Activated CD8-positive, alpha-beta memory T cell treated with anti-CD3 and anti-CD28 coated beads, Interleukin-2, amount 10 ng/mL, durations not matched to agents 7 days and 5 days (primary cell): ENCODE measurements at regions not wholly inside any gene's neighbourhood (a gene's known extent, or its start where the extent isn't known, plus 50 kb on each side); places are given as distances from the start of the nearest gene placed in this dataset.

ENCODE experiments used
- ATAC-seq: fragments of 150-1000 bp; cut with Tn5 transposase; one replicate; pipeline ENCODE4 v1.10.0; 2021; ENCODE audit warnings: moderate library complexity
- CTCF ChIA-PET: fragments of 350-600 bp; sonication (Branson Sonifier 250); formaldehyde crosslinking; loops from one replicate; lab custom pipeline; 2021; ENCODE audit warnings: antibody characterized with exemption; lab: Charles Lee
- DNase-seq: peaks from one replicate; pipeline ENCODE4 v3.0.0-alpha.2; 2020
- H3K27ac Mint-ChIP-seq: one replicate; pipeline ENCODE4 v1.8.0; 2021; ENCODE audit warnings: mild to moderate bottlenecking, mixed read lengths
- H3K27me3 Mint-ChIP-seq: one replicate; pipeline ENCODE4 v1.8.0; 2021; ENCODE audit warnings: mixed read lengths
- H3K36me3 Mint-ChIP-seq: one replicate; pipeline ENCODE4 v1.8.0; 2021; ENCODE audit warnings: mild to moderate bottlenecking, mixed read lengths
- H3K4me1 Mint-ChIP-seq: one replicate; pipeline ENCODE4 v1.8.0; 2021; ENCODE audit warnings: mixed read lengths
- H3K4me3 Mint-ChIP-seq: one replicate; pipeline ENCODE4 v1.8.0; 2021; ENCODE audit warnings: mild to moderate bottlenecking, moderate library complexity, mixed read lengths
- H3K9me3 Mint-ChIP-seq: one replicate; pipeline ENCODE4 v1.8.0; 2022; ENCODE audit warnings: low read depth, mixed read lengths

- ATAC-seq (no peak), DNase-seq (no peak)
- no peak overlapping the region for H3K27ac Mint-ChIP-seq
- no peaks in the 10 kb centered on the region for H3K9me3 Mint-ChIP-seq
- H3K36me3 Mint-ChIP-seq = no peaks in the 10 kb centered on the region
- H3K4me3 Mint-ChIP-seq = no peak overlapping the region
- no peaks in the 10 kb centered on the region for H3K27me3 Mint-ChIP-seq
- H3K4me1 Mint-ChIP-seq = no peaks in the 10 kb centered on the region
- CTCF ChIA-PET = no interaction called here
Observed at GRCh38 chr1:102631691-102632090, 476.6 kb downstream of the COL11A1 start.

GRCh38 chr1:102630041-102630440 lies 478.3 kb downstream of the COL11A1 start:
- Mint-ChIP-seq H3K9me3 (peaks cover 2% of the 10 kb centered on the region), H3K36me3 (no peaks in the 10 kb centered on the region), H3K4me3 (no peak overlapping the region), H3K4me1 (no peaks in the 10 kb centered on the region), H3K27me3 (no peaks in the 10 kb centered on the region), H3K27ac (no peak overlapping the region)
- DNase-seq = no peak
- ATAC-seq = no peak
- CTCF ChIA-PET = no interaction called here

- ATAC-seq (no peak), DNase-seq (no peak)
- no peak overlapping the region for H3K27ac Mint-ChIP-seq
- peaks cover 2% of the 10 kb centered on the region for H3K9me3 Mint-ChIP-seq
- CTCF ChIA-PET = no interaction called here
- no peaks in the 10 kb centered on the region for H3K36me3 Mint-ChIP-seq
- no peak overlapping the region for H3K4me3 Mint-ChIP-seq
- no peaks in the 10 kb centered on the region for H3K4me1 Mint-ChIP-seq
- no peaks in the 10 kb centered on the region for H3K27me3 Mint-ChIP-seq
Observed at GRCh38 chr1:102628109-102628613, 480.2 kb downstream of the COL11A1 start.

GRCh38 chr1:102627145-102627544 lies 481.2 kb downstream of the COL11A1 start:
- Mint-ChIP-seq H3K27me3 (no peaks in the 10 kb centered on the region), H3K9me3 (peaks cover 2% of the 10 kb centered on the region), H3K4me3 (no peak overlapping the region), H3K36me3 (no peaks in the 10 kb centered on the region), H3K4me1 (no peaks in the 10 kb centered on the region), H3K27ac (no peak overlapping the region)
- DNase-seq (no peak), ATAC-seq (no peak)
- CTCF ChIA-PET = no interaction called here

GRCh38 chr1:102615896-102616295 lies 492.4 kb downstream of the COL11A1 start:
- CTCF ChIA-PET = interaction anchor here (0.7 kb wide), 1 partner anchor 774 kb away, joined by 3 read pairs; no protein-coding TSS in a partner anchor
- H3K4me1 Mint-ChIP-seq = no peaks in the 10 kb centered on the region
- H3K27me3 Mint-ChIP-seq = no peaks in the 10 kb centered on the region
- no peak for ATAC-seq
- H3K4me3 Mint-ChIP-seq = no peak overlapping the region
- H3K9me3 Mint-ChIP-seq = peaks cover 2% of the 10 kb centered on the region
- no peak for DNase-seq
- no peaks in the 10 kb centered on the region for H3K36me3 Mint-ChIP-seq
- H3K27ac Mint-ChIP-seq = no peak overlapping the region

- H3K36me3 Mint-ChIP-seq = no peaks in the 10 kb centered on the region
- H3K9me3 Mint-ChIP-seq = peaks cover 4% of the 10 kb centered on the region
- no peak overlapping the region for H3K27ac Mint-ChIP-seq
- H3K4me1 Mint-ChIP-seq = no peaks in the 10 kb centered on the region
- DNase-seq (no peak), ATAC-seq (no peak)
- no peak overlapping the region for H3K4me3 Mint-ChIP-seq
- no peaks in the 10 kb centered on the region for H3K27me3 Mint-ChIP-seq
- CTCF ChIA-PET = no interaction called here
Observed at GRCh38 chr1:102595106-102595505, 513.2 kb downstream of the COL11A1 start.

GRCh38 chr1:102593276-102593675 lies 515.0 kb downstream of the COL11A1 start:
- no peaks in the 10 kb centered on the region for H3K27me3 Mint-ChIP-seq
- no peak overlapping the region for H3K27ac Mint-ChIP-seq
- DNase-seq = no peak
- H3K4me3 Mint-ChIP-seq = no peak overlapping the region
- peaks cover 4% of the 10 kb centered on the region for H3K9me3 Mint-ChIP-seq
- no peak for ATAC-seq
- no peaks in the 10 kb centered on the region for H3K4me1 Mint-ChIP-seq
- CTCF ChIA-PET = no interaction called here
- no peaks in the 10 kb centered on the region for H3K36me3 Mint-ChIP-seq

- no peak overlapping the region for H3K4me3 Mint-ChIP-seq
- no peak for ATAC-seq
- H3K9me3 Mint-ChIP-seq = no peaks in the 10 kb centered on the region
- no peaks in the 10 kb centered on the region for H3K27me3 Mint-ChIP-seq
- H3K4me1 Mint-ChIP-seq = no peaks in the 10 kb centered on the region
- no peak overlapping the region for H3K27ac Mint-ChIP-seq
- CTCF ChIA-PET = no interaction called here
- no peaks in the 10 kb centered on the region for H3K36me3 Mint-ChIP-seq
- DNase-seq = no peak
Observed at GRCh38 chr1:102588536-102588935, 519.8 kb downstream of the COL11A1 start.

- no peak for ATAC-seq
- H3K27ac Mint-ChIP-seq = no peak overlapping the region
- no peak for DNase-seq
- CTCF ChIA-PET = no interaction called here
- no peaks in the 10 kb centered on the region for H3K27me3 Mint-ChIP-seq
- no peaks in the 10 kb centered on the region for H3K36me3 Mint-ChIP-seq
- H3K9me3 Mint-ChIP-seq = no peaks in the 10 kb centered on the region
- H3K4me1 Mint-ChIP-seq = no peaks in the 10 kb centered on the region
- no peak overlapping the region for H3K4me3 Mint-ChIP-seq
Observed at GRCh38 chr1:102586022-102586421, 522.3 kb downstream of the COL11A1 start.

GRCh38 chr1:102580806-102581205 lies 527.5 kb downstream of the COL11A1 start:
- H3K9me3 Mint-ChIP-seq = no peaks in the 10 kb centered on the region
- CTCF ChIA-PET = no interaction called here
- no peak overlapping the region for H3K4me3 Mint-ChIP-seq
- no peaks in the 10 kb centered on the region for H3K4me1 Mint-ChIP-seq
- no peaks in the 10 kb centered on the region for H3K27me3 Mint-ChIP-seq
- no peak overlapping the region for H3K27ac Mint-ChIP-seq
- ATAC-seq = no peak
- DNase-seq = no peak
- H3K36me3 Mint-ChIP-seq = no peaks in the 10 kb centered on the region

- H3K9me3 Mint-ChIP-seq = no peaks in the 10 kb centered on the region
- H3K36me3 Mint-ChIP-seq = no peaks in the 10 kb centered on the region
Observed at GRCh38 chr1:102578804-102579203, 529.5 kb downstream of the COL11A1 start.

GRCh38 chr1:102572637-102573036 lies 535.7 kb downstream of the COL11A1 start:
- Mint-ChIP-seq H3K4me3 (no peak overlapping the region), H3K36me3 (no peaks in the 10 kb centered on the region), H3K27me3 (no peaks in the 10 kb centered on the region), H3K27ac (no peak overlapping the region), H3K4me1 (no peaks in the 10 kb centered on the region), H3K9me3 (no peaks in the 10 kb centered on the region)
- ATAC-seq = no peak
- CTCF ChIA-PET = no interaction called here
- no peak for DNase-seq

More at GRCh38 chr1:102578804-102579203, 529.5 kb downstream of the COL11A1 start:
- CTCF ChIA-PET = no interaction called here
- ATAC-seq (no peak), DNase-seq (no peak)
- Mint-ChIP-seq H3K4me1 (no peaks in the 10 kb centered on the region), H3K27ac (no peak overlapping the region), H3K4me3 (no peak overlapping the region), H3K27me3 (no peaks in the 10 kb centered on the region)

- Mint-ChIP-seq H3K4me1 (no peaks in the 10 kb centered on the region), H3K36me3 (no peaks in the 10 kb centered on the region), H3K27ac (no peak overlapping the region), H3K9me3 (peaks cover 2% of the 10 kb centered on the region), H3K4me3 (no peak overlapping the region), H3K27me3 (no peaks in the 10 kb centered on the region)
- ATAC-seq (no peak), DNase-seq (no peak)
- CTCF ChIA-PET = no interaction called here
Observed at GRCh38 chr1:102566182-102566581, 542.1 kb downstream of the COL11A1 start.

- H3K4me1 Mint-ChIP-seq = no peaks in the 10 kb centered on the region
- CTCF ChIA-PET = no interaction called here
- H3K36me3 Mint-ChIP-seq = no peaks in the 10 kb centered on the region
- no peak for ATAC-seq
- H3K9me3 Mint-ChIP-seq = peaks cover 2% of the 10 kb centered on the region
- no peak overlapping the region for H3K4me3 Mint-ChIP-seq
- no peak for DNase-seq
- no peak overlapping the region for H3K27ac Mint-ChIP-seq
- no peaks in the 10 kb centered on the region for H3K27me3 Mint-ChIP-seq
Observed at GRCh38 chr1:102562380-102562779, 545.9 kb downstream of the COL11A1 start.
